ENCODE measurements at regions not wholly inside any gene's neighbourhood (a gene's known extent, or its start where the extent isn't known, plus 50 kb on each side); places are given as distances from the start of the nearest gene placed in this dataset.

DNA sequence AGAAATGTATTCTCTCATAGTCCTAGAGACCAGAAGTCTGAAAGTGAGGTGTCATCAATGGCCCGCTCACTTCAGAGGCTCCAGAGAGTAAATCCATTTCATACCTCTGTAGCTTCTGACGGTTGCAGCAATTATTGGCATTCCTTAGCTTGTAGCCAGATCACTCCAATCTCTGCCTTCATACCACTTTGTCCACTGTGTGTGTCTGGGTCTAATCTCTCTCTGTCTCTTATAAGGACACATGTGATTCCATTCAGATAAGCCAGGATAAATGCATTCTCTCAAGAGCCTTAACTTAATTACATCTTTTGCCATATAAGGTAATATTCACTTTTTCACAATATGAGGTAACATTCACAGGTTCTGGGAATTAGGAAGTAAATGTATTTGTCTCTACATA, 365.7 kb downstream of the GXYLT1 start:
- TF ChIP-seq, protein P1, sequence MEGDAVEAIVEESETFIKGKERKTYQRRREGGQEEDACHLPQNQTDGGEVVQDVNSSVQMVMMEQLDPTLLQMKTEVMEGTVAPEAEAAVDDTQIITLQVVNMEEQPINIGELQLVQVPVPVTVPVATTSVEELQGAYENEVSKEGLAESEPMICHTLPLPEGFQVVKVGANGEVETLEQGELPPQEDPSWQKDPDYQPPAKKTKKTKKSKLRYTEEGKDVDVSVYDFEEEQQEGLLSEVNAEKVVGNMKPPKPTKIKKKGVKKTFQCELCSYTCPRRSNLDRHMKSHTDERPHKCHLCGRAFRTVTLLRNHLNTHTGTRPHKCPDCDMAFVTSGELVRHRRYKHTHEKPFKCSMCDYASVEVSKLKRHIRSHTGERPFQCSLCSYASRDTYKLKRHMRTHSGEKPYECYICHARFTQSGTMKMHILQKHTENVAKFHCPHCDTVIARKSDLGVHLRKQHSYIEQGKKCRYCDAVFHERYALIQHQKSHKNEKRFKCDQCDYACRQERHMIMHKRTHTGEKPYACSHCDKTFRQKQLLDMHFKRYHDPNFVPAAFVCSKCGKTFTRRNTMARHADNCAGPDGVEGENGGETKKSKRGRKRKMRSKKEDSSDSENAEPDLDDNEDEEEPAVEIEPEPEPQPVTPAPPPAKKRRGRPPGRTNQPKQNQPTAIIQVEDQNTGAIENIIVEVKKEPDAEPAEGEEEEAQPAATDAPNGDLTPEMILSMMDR (IDR thresholded peaks at IDR 0.05; ENCODE audit: borderline replicate concordance) = no peak
- no peaks in the 10 kb centered on the region for H3K27me3 ChIP-seq (ENCODE audit: low read depth)
- no peak overlapping the region for H3K27ac ChIP-seq (replicated peaks)
- no peaks in the 10 kb centered on the region for H3K36me3 ChIP-seq
- intact Hi-C loops (cut with micrococcal nuclease) = no loop called here
- H3K4me3 ChIP-seq = no peak overlapping the region
- no peaks in the 10 kb centered on the region for H3K4me1 ChIP-seq
- DNase-seq = no peak
- no peaks in the 10 kb centered on the region for H3K9me3 ChIP-seq (replicated peaks)

DNA sequence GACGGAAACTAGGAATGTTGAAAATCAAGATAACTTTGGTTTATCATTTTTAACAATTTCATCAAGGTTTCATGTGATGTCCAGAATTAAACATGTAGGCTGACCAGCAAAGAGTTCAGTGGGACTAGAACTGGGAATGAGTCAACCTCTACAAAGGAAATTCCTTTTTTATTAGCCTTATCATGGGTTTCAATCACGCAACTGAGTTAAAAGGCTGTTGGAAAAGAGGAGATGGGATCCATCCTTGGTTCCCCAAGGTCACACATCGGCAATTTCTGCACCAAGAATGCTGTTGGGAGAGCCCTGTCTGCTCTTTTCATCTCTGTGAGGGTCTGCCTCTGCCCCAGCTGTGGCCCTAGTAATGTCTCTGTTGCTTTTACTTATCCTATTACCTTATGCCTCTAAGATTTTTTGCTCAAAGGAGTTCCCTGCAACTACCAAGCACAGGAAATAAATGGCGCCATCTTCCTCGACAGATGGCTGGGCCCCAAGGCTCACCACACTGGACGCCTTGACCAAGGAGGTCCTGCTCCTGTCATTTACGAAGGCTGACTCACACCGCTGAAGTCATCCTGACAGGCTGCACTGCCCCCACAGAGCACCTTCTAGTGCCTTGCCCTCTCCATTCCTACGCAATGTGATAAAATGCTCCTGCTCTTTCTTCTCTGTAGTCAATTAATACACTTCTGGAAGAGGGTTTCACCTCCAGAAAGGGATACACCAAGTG, 367.4 kb downstream of the GXYLT1 start:
- no peak for DNase-seq
- TF ChIP-seq, protein P1 (IDR thresholded peaks at IDR 0.05; ENCODE audit: borderline replicate concordance) = no peak
- Histone ChIP-seq H3K27ac (replicated peaks) (no peak overlapping the region), H3K27me3 (ENCODE audit: low read depth) (no peaks in the 10 kb centered on the region), H3K4me3 (no peak overlapping the region), H3K9me3 (replicated peaks) (no peaks in the 10 kb centered on the region), H3K36me3 (no peaks in the 10 kb centered on the region), H3K4me1 (no peaks in the 10 kb centered on the region)
- intact Hi-C loops (cut with micrococcal nuclease) = no loop called here

DNA sequence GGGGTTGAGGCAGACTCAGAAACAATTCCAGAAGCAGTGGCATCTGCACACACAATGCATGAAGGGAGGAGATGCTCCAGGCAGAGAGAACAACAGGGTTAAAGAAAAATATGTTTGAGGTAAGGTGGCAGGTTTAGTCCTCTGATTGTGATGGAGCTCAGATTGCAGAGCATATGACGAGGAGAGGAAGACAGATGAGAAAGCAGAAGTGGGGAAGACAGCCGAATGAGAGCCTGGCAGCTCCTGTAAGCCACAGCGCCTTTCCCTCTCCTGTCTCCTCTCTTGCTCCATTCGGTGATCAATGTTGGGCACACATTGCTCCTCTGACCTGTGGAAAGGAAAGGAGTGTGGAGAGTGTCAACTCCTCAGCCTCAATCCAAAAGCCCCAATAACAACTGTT, 372.2 kb downstream of the GXYLT1 start:
- no peak for DNase-seq
- Histone ChIP-seq H3K36me3 (no peaks in the 10 kb centered on the region), H3K9me3 (replicated peaks) (no peaks in the 10 kb centered on the region), H3K27ac (replicated peaks) (no peak overlapping the region), H3K27me3 (ENCODE audit: low read depth) (no peaks in the 10 kb centered on the region), H3K4me1 (no peaks in the 10 kb centered on the region), H3K4me3 (no peak overlapping the region)
- TF ChIP-seq, protein P1 (IDR thresholded peaks at IDR 0.05; ENCODE audit: borderline replicate concordance) = no peak
- intact Hi-C loops (cut with micrococcal nuclease) = no loop called here

DNA sequence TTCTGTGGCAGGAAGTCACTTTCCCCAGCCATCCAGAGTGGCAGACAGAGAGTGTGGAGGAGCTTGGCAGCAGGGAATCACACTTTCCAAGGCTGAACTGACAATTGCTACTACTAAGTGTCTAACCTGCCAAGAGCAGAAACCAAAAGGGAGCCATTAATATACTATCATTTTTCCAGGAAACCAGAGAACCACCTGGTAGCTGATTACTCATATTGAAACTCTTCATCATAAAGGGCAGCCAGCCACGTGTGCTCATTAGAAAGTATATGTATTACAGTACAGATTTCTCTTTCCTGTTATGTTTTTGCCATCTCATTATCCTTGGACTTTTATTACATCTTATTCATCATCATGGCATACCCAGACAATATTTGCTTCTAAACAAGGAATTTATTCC, 374.9 kb downstream of the GXYLT1 start:
- TF ChIP-seq, protein P1 (IDR thresholded peaks at IDR 0.05; ENCODE audit: borderline replicate concordance) = no peak

DNA sequence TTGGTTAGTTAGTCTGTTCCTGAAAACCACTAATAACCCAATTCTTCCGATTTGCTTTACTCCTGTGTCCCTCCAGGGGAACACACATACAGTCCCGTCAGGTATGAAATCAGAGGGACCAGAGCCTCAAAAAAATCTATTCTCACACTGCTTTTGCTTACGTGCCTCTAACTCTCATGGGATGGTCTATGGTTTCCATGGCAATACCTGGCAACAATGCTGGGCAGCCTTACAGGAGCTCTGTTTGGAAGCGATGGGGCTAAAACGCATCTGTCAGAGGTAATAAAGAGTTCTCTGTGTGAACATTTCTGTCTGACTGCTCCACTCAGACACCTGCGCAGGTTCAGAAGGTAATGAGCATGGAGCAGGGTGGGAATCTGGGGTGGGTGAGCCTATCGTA, 376.2 kb downstream of the GXYLT1 start:
- no peaks in the 10 kb centered on the region for H3K9me3 ChIP-seq (replicated peaks)
- H3K36me3 ChIP-seq = no peaks in the 10 kb centered on the region
- no peaks in the 10 kb centered on the region for H3K4me1 ChIP-seq
- DNase-seq = no peak
- TF ChIP-seq, protein P1 (IDR thresholded peaks at IDR 0.05; ENCODE audit: borderline replicate concordance) = no peak
- intact Hi-C loops (cut with micrococcal nuclease) = no loop called here
- H3K27me3 ChIP-seq (ENCODE audit: low read depth) = no peaks in the 10 kb centered on the region
- no peak overlapping the region for H3K27ac ChIP-seq (replicated peaks)
- no peak overlapping the region for H3K4me3 ChIP-seq

More for the DNA sequence above, 374.9 kb downstream of the GXYLT1 start:
- no peak overlapping the region for H3K4me3 ChIP-seq
- no peaks in the 10 kb centered on the region for H3K9me3 ChIP-seq (replicated peaks)
- DNase-seq = no peak
- intact Hi-C loops (cut with micrococcal nuclease) = no loop called here
- no peaks in the 10 kb centered on the region for H3K27me3 ChIP-seq (ENCODE audit: low read depth)
- H3K27ac ChIP-seq (replicated peaks) = no peak overlapping the region
- H3K36me3 ChIP-seq = no peaks in the 10 kb centered on the region
- no peaks in the 10 kb centered on the region for H3K4me1 ChIP-seq
